ENCODE measurements at regions not wholly inside any gene's neighbourhood (a gene's known extent, or its start where the extent isn't known, plus 50 kb on each side); places are given as distances from the start of the nearest gene placed in this dataset.

DNA sequence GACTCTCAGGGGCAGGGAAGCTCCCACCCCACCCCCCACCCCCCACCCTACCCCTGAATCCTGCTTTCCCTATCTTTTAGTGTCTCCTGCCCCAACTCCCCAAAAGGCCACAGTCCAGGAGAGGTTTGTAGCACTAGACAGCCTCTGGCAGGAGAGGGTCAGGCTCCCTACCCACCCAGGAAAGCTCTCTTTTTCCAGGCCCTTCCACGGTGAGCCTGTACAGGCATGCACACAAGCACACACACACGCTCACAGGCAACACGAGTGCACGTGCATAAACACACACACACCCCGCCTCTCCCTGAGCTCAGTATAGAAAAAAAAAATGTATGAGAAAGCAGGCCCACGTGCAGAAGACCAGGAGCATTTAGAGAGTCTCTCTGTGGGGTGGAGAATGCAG lies 414.0 kb downstream of the MN1 start:
- no peak overlapping the region for H3K4me3 ChIP-seq
- H3K36me3 ChIP-seq, result no peaks in the 10 kb centered on the region
- H3K27me3 ChIP-seq, result no peaks in the 10 kb centered on the region
- H3K4me1 ChIP-seq (ENCODE audit: low read depth), result peaks cover 4% of the 10 kb centered on the region
- no peak overlapping the region for H3K27ac ChIP-seq
- H3K9me3 ChIP-seq (ENCODE audit: low read depth), result no peaks in the 10 kb centered on the region
- TF ChIP-seq, protein P1, sequence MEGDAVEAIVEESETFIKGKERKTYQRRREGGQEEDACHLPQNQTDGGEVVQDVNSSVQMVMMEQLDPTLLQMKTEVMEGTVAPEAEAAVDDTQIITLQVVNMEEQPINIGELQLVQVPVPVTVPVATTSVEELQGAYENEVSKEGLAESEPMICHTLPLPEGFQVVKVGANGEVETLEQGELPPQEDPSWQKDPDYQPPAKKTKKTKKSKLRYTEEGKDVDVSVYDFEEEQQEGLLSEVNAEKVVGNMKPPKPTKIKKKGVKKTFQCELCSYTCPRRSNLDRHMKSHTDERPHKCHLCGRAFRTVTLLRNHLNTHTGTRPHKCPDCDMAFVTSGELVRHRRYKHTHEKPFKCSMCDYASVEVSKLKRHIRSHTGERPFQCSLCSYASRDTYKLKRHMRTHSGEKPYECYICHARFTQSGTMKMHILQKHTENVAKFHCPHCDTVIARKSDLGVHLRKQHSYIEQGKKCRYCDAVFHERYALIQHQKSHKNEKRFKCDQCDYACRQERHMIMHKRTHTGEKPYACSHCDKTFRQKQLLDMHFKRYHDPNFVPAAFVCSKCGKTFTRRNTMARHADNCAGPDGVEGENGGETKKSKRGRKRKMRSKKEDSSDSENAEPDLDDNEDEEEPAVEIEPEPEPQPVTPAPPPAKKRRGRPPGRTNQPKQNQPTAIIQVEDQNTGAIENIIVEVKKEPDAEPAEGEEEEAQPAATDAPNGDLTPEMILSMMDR (IDR thresholded peaks at IDR 0.05; ENCODE audit: low read depth, low read length), result no peak
- DNase-seq (ENCODE audit: low read depth in 1 of 2, low spot score in 1 of 2), result no peak

DNA sequence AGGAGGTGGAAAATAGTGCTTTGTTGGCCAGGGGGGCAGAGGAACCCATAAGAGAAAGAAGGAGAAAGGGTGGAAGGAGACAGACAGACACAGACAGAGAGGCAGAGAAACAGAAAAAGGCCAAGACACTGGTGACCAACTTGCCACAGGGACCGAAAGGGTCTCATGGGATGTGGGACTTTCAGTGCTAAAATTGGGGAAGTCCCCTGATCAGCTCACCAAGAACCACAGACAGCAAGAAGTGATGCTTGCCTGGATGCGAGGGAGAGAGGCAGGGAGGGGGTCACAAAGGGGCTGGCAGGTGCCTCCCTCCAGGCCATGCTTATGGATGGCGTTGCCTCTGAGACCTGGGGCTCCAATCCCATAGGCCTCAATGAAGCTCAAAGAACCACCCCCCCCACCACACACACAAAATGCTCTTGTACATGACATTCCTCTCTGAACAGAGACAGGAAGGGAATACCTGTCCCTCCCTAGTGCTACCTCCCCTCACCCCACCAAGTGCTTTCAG lies 413.4 kb downstream of the MN1 start:
- H3K9me3 ChIP-seq (ENCODE audit: low read depth), result no peaks in the 10 kb centered on the region
- H3K4me1 ChIP-seq (ENCODE audit: low read depth), result peaks cover 4% of the 10 kb centered on the region
- H3K27me3 ChIP-seq, result no peaks in the 10 kb centered on the region
- H3K27ac ChIP-seq, result no peak overlapping the region
- H3K4me3 ChIP-seq, result no peak overlapping the region
- no peak for DNase-seq (ENCODE audit: low read depth in 1 of 2, low spot score in 1 of 2)
- H3K36me3 ChIP-seq, result no peaks in the 10 kb centered on the region
- TF ChIP-seq, protein P1 (IDR thresholded peaks at IDR 0.05; ENCODE audit: low read depth, low read length), result no peak

DNA sequence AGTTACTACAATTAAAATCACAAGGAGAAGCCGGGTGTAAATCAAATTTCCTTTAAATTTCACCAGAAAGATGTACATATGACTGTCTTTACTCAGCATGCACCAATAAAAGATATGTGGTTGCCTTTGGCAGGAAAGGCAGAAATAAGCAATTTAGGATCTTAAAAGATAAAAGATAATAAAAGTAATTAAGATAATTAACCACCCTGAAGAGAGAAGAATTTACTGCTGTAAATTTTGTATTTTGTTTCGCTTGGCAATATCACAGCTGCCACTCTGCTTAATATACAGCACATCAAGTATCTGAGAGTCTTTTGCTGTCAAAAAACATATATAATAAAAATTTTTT lies 411.9 kb downstream of the MN1 start:
- no peak for DNase-seq (ENCODE audit: low read depth in 1 of 2, low spot score in 1 of 2)
- Histone ChIP-seq H3K4me1 (ENCODE audit: low read depth) (peaks cover 4% of the 10 kb centered on the region), H3K27ac (no peak overlapping the region), H3K4me3 (no peak overlapping the region), H3K9me3 (ENCODE audit: low read depth) (no peaks in the 10 kb centered on the region), H3K27me3 (no peaks in the 10 kb centered on the region), H3K36me3 (no peaks in the 10 kb centered on the region)
- TF ChIP-seq, protein P1 (IDR thresholded peaks at IDR 0.05; ENCODE audit: low read depth, low read length), result no peak

- no peaks in the 10 kb centered on the region for H3K36me3 ChIP-seq
- H3K27me3 ChIP-seq, result no peaks in the 10 kb centered on the region
- no peaks in the 10 kb centered on the region for H3K9me3 ChIP-seq (ENCODE audit: low read depth)
- DNase-seq (ENCODE audit: low read depth in 1 of 2, low spot score in 1 of 2), result peak; percentile 20 to 83
- no peak overlapping the region for H3K4me3 ChIP-seq
- TF ChIP-seq, protein P1 (IDR thresholded peaks at IDR 0.05; ENCODE audit: low read depth, low read length), result no peak
- no peak overlapping the region for H3K27ac ChIP-seq
- H3K4me1 ChIP-seq (ENCODE audit: low read depth), result no peaks in the 10 kb centered on the region
Measured at GRCh38 chr22:27391092-27391770, 410.3 kb downstream of the MN1 start.

DNA sequence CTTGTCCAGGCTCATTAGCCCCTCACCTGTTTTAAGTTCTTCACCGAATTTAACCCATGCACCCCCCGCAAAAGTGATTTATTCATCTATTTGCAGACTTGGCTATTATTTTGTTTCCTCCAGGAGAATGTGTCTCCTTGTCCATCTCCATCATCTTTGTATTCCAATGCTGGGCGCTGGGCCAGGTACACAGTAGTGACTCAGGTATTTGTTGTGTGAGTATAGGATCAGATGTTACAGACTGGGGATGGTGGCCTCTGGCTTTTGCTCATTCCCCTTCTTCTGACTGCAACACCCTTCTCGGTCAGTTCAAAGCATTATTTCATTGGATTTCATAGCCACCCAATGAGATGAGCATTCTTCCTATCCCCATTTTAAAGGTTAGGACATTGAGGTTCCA lies 408.2 kb downstream of the MN1 start:
- H3K9me3 ChIP-seq (ENCODE audit: low read depth), result no peaks in the 10 kb centered on the region
- H3K27me3 ChIP-seq, result no peaks in the 10 kb centered on the region
- no peak overlapping the region for H3K4me3 ChIP-seq
- H3K36me3 ChIP-seq, result no peaks in the 10 kb centered on the region
- H3K4me1 ChIP-seq (ENCODE audit: low read depth), result no peaks in the 10 kb centered on the region
- TF ChIP-seq, protein P1 (IDR thresholded peaks at IDR 0.05; ENCODE audit: low read depth, low read length), result no peak
- H3K27ac ChIP-seq, result no peak overlapping the region
- DNase-seq (ENCODE audit: low read depth in 1 of 2, low spot score in 1 of 2), result no peak

All from cardiac muscle cell (in vitro differentiated cells and primary cell).